Thyroid gland (tissue), 4 donors: ENCODE measurements at regions not wholly inside any gene's neighbourhood (a gene's known extent, or its start where the extent isn't known, plus 50 kb on each side); places are given as distances from the start of the nearest gene placed in this dataset.

Source experiments
- CTCF ChIP-seq, 6 experiments: fragments of 200-600 bp in 3 of 6; fragments of 450-650 bp in 3 of 6; sonication (generic) in 3 of 6; IDR thresholded peaks; one replicate each; pipeline ENCODE4 v1.5.1; 2016 to 2019; ENCODE audit warnings: antibody characterized with exemption in 6 of 6, mild to moderate bottlenecking in 2 of 6, inconsistent platforms in 1 of 6, moderate library complexity in 1 of 6
- POLR2A ChIP-seq, 2 donors: fragments of 450-650 bp; IDR thresholded peaks; one replicate each; pipeline ENCODE4 v1.6.1; 2017; ENCODE audit warnings: antibody characterized with exemption in 2 of 2, mild to moderate bottlenecking in 2 of 2, moderate library complexity in 1 of 2

- TF ChIP-seq CTCF (IDR thresholded peaks at IDR 0.05) (no peak), POLR2A (IDR thresholded peaks at IDR 0.05) (no peak)
Measured at GRCh38 chr7:12117170-12117569, 93.9 kb upstream of the TMEM106B start.
